ENCODE measurements at regions not wholly inside any gene's neighbourhood (a gene's known extent, or its start where the extent isn't known, plus 50 kb on each side); places are given as distances from the start of the nearest gene placed in this dataset.
"Not testable (repeated sequence)": the region's sequence is repeated elsewhere in the genome, so short reads cannot be mapped to it uniquely, and the experiment has no call there.

DNA sequence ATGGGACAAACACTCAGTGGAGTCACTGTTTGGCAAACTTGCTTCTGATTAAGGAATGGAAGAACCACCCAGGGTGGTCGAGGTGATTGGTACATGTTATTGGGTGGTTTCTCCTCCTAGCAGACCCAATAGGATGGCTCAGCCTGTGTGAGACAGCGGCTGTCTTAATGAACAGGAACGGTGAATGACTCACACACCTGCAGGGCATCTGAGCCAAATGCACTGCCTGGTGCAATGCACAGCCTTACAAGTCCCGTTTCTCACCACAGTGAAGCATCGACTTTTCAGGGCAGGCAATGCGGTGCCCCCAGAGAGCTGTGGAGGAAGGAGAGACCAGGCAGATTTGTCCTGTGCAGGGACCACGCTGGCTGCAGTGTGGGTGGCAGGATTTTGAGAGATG lies 238.5 kb downstream of the FGF9 start:
- Mint-ChIP-seq H3K36me3 (ENCODE audit: unreplicated experiment) (no peaks in the 10 kb centered on the region), H3K4me1 (ENCODE audit: low read depth, unreplicated experiment) (peaks cover 4% of the 10 kb centered on the region), H3K9me3 (ENCODE audit: unreplicated experiment) (peaks cover under 1% of the 10 kb centered on the region), H3K27ac (ENCODE audit: unreplicated experiment) (no peak overlapping the region), H3K4me3 (ENCODE audit: unreplicated experiment) (no peak overlapping the region), H3K27me3 (ENCODE audit: unreplicated experiment) (peaks cover 5% of the 10 kb centered on the region)
- no peak for DNase-seq
- TF ChIP-seq, protein P1, sequence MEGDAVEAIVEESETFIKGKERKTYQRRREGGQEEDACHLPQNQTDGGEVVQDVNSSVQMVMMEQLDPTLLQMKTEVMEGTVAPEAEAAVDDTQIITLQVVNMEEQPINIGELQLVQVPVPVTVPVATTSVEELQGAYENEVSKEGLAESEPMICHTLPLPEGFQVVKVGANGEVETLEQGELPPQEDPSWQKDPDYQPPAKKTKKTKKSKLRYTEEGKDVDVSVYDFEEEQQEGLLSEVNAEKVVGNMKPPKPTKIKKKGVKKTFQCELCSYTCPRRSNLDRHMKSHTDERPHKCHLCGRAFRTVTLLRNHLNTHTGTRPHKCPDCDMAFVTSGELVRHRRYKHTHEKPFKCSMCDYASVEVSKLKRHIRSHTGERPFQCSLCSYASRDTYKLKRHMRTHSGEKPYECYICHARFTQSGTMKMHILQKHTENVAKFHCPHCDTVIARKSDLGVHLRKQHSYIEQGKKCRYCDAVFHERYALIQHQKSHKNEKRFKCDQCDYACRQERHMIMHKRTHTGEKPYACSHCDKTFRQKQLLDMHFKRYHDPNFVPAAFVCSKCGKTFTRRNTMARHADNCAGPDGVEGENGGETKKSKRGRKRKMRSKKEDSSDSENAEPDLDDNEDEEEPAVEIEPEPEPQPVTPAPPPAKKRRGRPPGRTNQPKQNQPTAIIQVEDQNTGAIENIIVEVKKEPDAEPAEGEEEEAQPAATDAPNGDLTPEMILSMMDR (IDR thresholded peaks at IDR 0.05; ENCODE audit: partially characterized antibody, unreplicated experiment) = no peak

DNA sequence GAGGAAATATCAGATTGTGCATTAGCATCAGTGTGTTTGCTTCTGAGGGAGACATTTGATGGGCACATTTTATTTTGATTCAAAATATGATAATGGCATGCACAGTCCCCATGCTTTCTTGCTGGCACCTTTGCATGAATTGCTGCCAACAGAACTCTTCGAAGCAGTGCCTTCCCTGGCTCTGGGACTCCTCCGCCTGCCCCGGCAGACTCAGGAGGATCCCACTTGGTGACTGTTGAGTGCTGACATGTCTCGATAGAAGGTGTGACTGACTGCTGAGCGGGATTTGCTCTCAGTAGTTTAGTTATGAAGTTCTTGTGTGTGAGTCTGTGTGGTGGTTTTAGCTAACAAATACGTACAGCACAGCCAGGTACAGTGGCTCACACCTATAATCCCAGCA lies 239.7 kb downstream of the FGF9 start:
- Mint-ChIP-seq H3K4me3 (ENCODE audit: unreplicated experiment) (no peak overlapping the region), H3K27me3 (ENCODE audit: unreplicated experiment) (peaks cover 8% of the 10 kb centered on the region), H3K9me3 (ENCODE audit: unreplicated experiment) (peaks cover 3% of the 10 kb centered on the region), H3K4me1 (ENCODE audit: low read depth, unreplicated experiment) (peaks cover 9% of the 10 kb centered on the region), H3K36me3 (ENCODE audit: unreplicated experiment) (no peaks in the 10 kb centered on the region), H3K27ac (ENCODE audit: unreplicated experiment) (no peak overlapping the region)
- TF ChIP-seq, protein P1 (IDR thresholded peaks at IDR 0.05; ENCODE audit: partially characterized antibody, unreplicated experiment) = no peak
- no peak for DNase-seq

DNA sequence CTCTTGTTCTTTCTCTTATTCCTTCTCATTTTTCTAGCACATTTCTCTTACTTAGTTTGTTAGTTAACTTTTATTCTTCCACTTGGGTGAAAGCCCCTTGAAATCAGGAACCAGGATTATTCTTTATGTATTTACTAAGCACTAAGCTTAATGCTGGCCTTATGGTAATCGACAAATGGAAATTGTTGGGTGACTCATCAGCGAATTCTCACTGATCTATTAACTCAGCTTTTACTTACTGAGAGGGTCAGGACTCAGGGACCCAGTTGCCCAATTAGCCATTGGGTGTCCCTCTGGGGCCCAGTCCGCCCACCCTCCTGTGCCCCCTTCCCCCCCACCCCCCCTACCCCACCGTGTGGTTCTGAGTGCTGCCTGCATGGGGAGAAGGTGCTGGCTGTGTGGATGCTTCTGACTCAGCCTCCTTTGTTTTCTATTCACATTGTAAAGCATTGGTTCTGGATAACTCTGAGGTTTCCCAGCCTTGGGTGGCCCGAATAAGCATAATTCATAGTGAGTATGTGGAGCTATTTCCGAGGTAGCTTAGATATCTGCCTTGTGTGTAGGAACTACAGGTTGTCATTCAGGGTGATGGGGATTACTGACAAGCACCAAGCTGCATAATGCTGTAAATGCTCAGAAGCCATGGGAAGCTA lies 240.9 kb downstream of the FGF9 start:
- no peaks in the 10 kb centered on the region for H3K36me3 Mint-ChIP-seq (ENCODE audit: unreplicated experiment)
- H3K4me3 Mint-ChIP-seq (ENCODE audit: unreplicated experiment) = no peak overlapping the region
- H3K27me3 Mint-ChIP-seq (ENCODE audit: unreplicated experiment) = peaks cover 7% of the 10 kb centered on the region
- peaks cover 3% of the 10 kb centered on the region for H3K9me3 Mint-ChIP-seq (ENCODE audit: unreplicated experiment)
- no peak overlapping the region for H3K27ac Mint-ChIP-seq (ENCODE audit: unreplicated experiment)
- TF ChIP-seq, protein P1 (IDR thresholded peaks at IDR 0.05; ENCODE audit: partially characterized antibody, unreplicated experiment) = no peak
- DNase-seq = no peak
- peaks cover 9% of the 10 kb centered on the region for H3K4me1 Mint-ChIP-seq (ENCODE audit: low read depth, unreplicated experiment)

DNA sequence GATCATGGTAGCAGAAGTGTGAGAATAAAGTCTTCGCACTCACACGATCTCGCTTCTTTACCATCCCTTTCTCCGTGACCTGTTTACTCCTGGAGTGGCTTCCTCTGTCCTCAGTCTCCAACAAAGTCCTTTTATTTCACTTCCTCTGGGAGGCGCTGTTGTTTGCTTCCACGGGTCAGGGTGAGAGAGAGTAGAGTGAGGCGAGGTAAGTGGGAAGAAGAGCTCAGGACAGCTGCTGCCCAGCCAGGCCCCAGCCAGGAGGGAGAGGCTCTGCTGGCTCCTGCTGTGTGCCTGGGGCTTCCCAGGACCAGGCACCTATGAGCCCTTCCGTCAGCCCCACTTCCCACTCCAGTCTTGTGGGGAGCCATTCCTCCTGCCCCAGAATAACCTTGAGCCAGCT lies 242.1 kb downstream of the FGF9 start:
- DNase-seq = peak; percentile 61
- peaks cover 9% of the 10 kb centered on the region for H3K4me1 Mint-ChIP-seq (ENCODE audit: low read depth, unreplicated experiment)
- H3K27ac Mint-ChIP-seq (ENCODE audit: unreplicated experiment) = no peak overlapping the region
- TF ChIP-seq, protein P1 (IDR thresholded peaks at IDR 0.05; ENCODE audit: partially characterized antibody, unreplicated experiment) = peak; percentile 59
- H3K4me3 Mint-ChIP-seq (ENCODE audit: unreplicated experiment) = no peak overlapping the region
- H3K36me3 Mint-ChIP-seq (ENCODE audit: unreplicated experiment) = no peaks in the 10 kb centered on the region
- peaks cover 3% of the 10 kb centered on the region for H3K9me3 Mint-ChIP-seq (ENCODE audit: unreplicated experiment)
- H3K27me3 Mint-ChIP-seq (ENCODE audit: unreplicated experiment) = peaks cover 7% of the 10 kb centered on the region

DNA sequence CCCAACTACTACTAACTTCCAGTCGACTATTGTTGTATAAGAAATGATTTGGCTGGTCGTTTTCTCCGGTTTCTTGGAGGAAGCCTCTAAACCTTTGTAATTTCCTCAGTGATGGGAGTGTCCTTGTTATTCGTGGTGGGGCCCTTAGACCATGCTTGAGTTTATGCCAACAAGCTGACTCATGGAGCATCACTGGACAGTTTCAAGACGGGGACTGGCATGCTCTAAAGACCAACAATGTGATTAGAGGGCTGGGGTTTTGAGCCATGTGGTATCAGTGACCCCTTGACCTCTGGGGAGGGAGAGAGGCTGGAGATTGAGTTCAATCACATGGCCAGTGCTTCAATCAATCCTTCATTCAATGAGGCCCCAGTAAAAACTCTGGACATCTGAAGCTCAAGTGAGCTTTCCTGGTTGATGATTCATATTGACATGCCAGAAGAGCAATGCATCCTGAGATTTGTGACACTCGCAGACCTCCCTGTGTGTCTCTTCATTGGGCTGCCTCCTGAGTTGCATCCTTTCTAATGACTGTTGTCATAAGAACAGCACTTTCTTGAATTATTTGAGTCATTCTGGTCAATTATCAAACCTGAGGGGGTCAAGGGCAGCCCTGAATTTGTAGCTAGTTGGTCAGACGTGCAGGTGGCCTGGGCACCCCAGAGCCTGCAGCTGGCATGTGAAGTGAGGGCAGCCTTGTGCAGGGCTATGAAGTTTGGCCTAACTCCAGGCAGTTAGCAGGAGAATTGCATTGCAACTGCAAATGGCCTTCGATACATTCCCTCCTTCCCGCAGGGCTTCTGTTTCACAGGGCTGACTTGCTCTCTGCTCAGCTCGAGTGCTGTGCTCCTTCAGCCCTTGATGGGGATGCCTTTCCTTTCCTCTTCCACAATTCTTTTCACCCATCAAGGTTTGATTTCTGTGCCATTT lies 246.5 kb downstream of the FGF9 start:
- DNase-seq = no peak
- no peak overlapping the region for H3K4me3 Mint-ChIP-seq (ENCODE audit: unreplicated experiment)
- H3K4me1 Mint-ChIP-seq (ENCODE audit: low read depth, unreplicated experiment) = peaks cover 7% of the 10 kb centered on the region
- H3K36me3 Mint-ChIP-seq (ENCODE audit: unreplicated experiment) = no peaks in the 10 kb centered on the region
- no peak overlapping the region for H3K27ac Mint-ChIP-seq (ENCODE audit: unreplicated experiment)
- H3K9me3 Mint-ChIP-seq (ENCODE audit: unreplicated experiment) = peaks cover 7% of the 10 kb centered on the region
- H3K27me3 Mint-ChIP-seq (ENCODE audit: unreplicated experiment) = peaks cover 4% of the 10 kb centered on the region
- TF ChIP-seq, protein P1 (IDR thresholded peaks at IDR 0.05; ENCODE audit: partially characterized antibody, unreplicated experiment) = no peak

DNA sequence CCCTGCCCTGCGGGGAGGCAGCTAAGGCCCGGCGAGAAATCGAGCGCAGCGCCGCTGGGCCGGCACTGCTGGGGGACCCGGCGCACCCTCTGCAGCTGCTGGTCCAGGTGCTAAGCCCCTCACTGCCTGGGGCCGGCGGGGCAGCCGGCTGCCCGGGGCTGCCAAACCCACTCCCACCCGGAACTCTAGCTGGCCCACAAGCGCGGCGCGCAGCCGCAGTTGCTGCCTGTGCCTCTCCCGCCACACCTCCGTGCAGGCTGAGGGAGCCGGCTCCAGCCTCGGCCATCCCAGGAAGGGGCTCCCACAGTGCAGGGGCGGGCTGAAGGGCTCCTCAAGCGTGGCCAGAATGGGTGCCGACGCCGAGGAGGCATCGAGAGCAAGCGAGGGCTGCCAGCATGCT lies 249.9 kb downstream of the FGF9 start:
- H3K4me1 Mint-ChIP-seq (ENCODE audit: low read depth, unreplicated experiment); H3K4me3 Mint-ChIP-seq (ENCODE audit: unreplicated experiment); H3K36me3 Mint-ChIP-seq (ENCODE audit: unreplicated experiment); H3K27me3 Mint-ChIP-seq (ENCODE audit: unreplicated experiment); H3K9me3 Mint-ChIP-seq (ENCODE audit: unreplicated experiment); DNase-seq; H3K27ac Mint-ChIP-seq (ENCODE audit: unreplicated experiment): not testable (repeated sequence)

All from glutamatergic neuron (in vitro differentiated cells).